GM04503 (cell line): ENCODE measurements at regions not wholly inside any gene's neighbourhood (a gene's known extent, or its start where the extent isn't known, plus 50 kb on each side); places are given as distances from the start of the nearest gene placed in this dataset.
"Not testable (repeated sequence)": the region's sequence is repeated elsewhere in the genome, so short reads cannot be mapped to it uniquely, and the experiment has no call there.

Experiments used
- DNase-seq: peaks from one replicate; pipeline ENCODE4 v3.0.0-alpha.2; 2012; ENCODE audit warnings: low read depth

DNA sequence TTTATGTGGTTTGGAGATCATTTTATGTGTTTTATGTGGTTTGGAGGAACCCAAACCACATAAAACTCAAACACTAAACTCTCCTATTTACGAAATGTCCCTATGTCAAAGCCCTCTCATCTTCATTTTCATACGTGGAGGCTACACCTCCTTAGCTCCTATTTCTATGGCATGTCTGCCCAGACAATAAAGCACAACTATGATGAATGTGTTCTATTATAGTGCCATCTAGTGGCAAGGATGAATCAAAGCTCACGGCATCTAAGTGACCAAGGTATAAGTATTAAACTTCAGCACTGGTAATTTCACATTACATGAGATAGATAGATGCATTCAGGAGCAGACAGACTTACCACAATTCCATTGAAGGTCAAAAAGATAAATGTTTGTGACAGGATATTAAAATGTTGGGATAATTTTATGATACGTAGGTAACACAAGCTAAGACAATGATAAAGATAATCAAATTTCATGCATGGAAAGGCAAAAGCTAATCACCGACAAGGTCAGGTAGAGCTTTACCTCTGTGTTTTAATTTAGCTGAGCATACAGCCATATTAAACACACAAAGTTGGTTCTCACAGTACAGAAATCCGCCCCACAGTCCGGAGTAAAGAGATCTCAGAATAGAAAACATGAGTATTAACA, 130.6 kb upstream of the FHIT start:
- no peak for DNase-seq

DNA sequence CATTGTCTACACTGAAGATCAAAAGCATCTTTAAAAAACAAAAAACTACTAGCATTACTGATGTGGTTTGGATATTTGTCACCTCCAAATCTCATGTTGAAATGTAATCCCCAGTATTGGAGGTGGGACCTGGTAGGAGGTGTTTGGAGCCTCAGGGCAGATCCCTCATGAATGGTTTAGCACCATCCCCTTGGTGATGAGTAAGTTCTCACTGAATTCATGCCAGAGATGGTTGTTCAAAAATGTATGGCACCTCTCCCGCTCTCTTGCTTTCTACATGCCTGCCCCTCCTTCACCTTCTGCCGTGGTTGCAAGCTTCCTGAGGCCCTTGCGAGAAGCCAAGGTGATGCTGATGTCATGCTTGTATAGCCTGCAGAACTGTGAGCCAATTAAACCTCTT, 136.6 kb upstream of the FHIT start:
- DNase-seq: no peak

DNA sequence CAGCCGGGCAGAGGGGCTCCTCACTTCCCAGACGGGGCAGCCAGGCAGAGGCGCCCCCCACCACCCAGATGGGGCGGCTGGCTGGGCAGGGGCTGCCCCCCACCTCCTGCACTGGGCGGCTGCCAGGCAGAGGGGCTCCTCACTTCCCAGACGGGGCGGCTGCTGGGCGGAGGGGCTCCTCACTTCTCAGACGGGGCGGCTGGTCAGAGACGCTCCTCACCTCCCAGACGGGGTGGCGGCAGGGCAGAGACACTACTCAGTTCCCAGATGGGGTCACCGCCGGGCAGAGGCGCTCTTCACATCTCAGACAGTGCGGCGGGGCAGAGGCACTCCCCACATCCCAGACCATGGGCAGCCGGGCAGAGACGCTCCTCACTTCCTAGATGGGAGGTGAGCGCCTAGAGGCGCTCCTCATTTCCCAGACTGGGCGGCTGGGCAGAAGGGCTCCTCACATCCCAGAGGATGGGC, 142.3 kb upstream of the FHIT start:
- not testable (repeated sequence) for DNase-seq

DNA sequence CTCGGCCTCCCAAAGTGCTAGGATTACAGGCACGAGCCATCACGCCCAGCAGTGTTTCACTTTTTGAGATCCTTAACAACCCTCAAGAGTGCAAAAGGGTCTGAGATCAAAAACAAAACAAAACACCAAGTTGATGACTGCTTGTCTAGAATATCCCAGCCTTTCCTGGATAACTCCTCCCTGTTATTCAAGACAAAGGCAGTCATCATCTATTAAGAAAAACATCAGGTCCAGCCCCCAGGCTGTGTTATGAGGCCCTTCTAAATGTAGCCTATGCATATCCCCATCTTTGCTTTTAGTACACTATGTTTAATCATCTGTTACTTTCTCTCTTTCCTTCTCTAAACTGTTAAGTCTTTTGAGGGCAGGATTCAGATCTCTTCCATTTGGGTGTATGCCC, 150.1 kb upstream of the FHIT start:
- DNase-seq: no peak

DNA sequence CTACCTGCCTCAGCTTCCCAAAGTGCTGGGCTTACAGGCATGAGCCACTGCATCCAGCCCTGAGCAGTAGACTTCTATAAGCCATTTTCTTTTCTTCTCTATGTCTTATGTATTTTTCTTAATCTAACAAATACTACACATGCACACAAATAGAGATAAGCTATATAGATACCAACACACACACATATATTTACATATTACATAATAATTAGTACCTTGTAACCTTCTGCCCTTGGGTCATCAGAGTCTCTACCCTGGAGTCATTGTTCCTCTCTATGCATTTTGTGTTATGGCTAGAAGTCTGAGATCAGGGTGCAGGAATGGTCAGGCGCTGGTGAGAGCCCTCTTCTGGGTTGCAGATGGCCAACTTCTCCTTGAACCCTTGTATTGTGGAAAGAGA, 154.0 kb upstream of the PTPRG start:
- DNase-seq: no peak

DNA sequence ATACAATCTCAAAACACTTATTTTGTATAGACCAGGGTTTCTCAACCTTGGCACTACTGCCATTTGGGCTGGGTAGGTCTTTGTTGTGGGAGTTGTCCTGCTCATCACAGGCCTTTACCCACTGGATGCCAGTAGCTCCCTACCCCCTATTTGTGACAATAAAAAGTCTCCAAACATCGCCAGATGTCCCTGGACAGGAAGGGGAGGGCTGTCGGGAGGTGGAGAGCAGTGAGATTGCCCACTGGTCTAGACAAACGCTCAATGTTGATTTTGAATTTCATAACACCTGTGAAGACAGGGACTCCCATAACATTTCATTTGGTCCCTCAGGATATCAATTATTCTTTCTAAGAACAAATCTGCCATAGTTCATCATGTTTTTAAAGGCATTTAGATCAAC, 151.7 kb upstream of the PTPRG start:
- DNase-seq: no peak

DNA sequence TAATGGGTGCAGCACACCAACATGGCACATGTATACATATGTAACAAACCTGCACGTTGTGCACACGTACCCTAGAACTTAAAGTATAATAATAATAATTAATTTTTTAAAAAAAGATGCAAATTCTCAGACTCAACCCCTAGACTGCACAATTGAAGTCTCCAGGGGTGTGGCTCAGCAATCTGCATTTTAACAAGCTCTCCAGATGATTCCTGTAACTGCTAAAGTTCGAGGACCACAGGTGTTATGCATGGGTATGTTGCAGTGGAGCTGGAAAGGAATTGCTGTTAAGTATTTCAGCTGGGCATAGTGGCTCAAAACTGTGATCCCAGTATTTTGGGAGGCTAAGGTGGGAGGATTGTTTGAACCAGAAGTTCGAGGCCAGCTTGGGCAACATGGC, 151.0 kb upstream of the PTPRG start:
- DNase-seq: not testable (repeated sequence)

DNA sequence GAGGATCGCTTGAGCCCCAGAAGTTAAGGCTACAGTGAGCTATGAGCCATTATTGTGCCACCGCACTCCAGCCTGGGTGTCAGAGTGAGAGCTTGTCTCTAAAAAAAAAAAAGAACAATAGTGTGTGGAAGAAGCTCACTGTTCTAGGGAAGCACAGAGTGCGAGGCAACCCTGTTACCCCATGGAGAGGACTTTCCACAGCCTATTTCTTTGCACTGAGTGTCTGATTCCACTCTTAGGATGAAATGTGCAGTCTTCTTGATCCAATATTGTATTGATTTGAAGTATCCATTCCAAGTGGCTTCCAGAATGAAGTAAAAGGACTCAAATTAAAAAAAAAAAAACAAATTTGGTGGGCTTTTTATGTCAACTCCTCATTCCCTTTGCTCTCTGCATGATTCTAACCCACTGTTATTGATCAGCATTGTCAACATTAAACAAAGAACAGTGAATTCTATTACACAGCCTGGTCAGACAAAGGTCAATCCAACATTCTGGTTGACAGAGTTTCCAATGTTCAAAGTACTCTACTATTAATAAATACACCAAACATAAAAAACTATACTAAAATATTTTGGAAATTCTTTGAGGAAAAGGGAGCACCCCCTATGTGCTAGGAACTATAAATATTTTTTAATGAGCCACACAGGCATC, 150.2 kb upstream of the PTPRG start:
- no peak for DNase-seq

DNA sequence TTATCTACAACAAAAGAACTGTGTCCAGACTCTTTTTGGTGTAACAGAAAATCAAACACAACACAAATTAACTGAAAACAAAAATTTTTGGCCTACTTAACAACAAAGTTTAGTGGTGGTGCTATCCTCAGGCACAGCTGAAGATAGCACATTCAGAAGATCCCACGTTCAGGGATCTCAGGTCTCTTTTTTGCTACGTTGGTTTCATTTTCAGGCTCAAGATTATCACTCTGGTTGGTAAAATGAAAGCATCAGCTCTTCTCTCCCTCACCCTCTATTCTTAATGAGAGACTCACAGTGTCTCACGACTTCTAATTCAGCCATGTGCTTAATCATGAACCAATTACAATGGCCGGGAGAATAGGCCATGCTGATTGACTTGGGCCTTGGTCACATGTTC, 146.9 kb upstream of the PTPRG start:
- DNase-seq: no peak

DNA sequence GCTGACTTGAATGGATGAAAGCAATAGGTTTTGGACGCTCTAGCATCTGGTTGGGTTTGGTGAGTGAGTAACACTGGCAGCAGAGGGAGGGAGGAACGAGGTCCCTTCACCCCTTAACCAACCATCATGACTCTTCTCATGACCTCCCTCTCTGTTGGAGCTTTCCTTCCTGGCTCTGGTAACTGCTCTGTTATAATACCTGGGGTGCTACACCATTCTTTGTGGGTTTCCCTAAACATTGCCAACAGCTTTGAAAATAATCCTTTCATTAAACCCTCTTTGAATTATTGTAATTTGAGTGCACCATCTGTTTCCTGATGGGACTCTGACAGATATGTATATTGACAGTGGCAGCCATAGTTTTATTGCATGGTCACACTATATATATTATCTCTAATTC, 146.2 kb upstream of the PTPRG start:
- DNase-seq: no peak

DNA sequence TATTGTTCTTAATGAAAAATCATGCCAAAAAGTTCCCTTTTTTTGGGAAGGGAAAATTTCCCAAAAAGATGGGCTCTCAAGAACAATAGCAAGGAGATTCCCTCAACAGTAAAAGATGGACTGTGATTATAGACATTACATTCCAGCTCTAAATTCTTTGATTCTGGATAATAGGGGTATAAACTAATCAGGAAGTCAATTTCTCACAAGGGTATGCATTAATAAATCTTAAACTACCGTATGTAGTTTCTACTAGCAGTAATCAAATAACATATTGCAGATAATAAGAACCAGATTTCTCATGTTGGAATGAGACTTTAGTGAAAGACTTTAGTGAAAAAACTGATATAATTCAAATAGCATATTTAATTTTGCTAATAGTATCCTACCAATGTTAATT, 144.8 kb upstream of the PTPRG start:
- DNase-seq: no peak

DNA sequence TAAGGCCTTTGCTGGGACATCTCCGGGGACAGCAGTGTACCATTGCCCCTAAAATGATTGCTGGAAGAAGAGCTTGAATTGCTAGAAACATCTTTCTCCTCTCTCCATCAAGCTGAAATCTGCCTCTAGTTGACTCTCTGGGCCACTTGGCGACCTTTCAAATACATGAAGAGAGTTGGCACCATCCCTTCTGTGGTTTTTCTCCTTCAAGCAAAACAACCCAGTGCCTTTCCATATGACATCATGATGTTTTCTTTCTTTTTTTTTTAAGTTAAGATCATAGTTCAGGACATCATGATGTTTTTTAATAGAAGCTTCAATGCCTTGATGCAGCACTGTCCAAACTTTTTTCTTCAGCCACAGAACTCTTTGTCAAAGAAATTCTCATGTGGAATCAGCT, 144.0 kb upstream of the PTPRG start:
- DNase-seq: peak; percentile 11

DNA sequence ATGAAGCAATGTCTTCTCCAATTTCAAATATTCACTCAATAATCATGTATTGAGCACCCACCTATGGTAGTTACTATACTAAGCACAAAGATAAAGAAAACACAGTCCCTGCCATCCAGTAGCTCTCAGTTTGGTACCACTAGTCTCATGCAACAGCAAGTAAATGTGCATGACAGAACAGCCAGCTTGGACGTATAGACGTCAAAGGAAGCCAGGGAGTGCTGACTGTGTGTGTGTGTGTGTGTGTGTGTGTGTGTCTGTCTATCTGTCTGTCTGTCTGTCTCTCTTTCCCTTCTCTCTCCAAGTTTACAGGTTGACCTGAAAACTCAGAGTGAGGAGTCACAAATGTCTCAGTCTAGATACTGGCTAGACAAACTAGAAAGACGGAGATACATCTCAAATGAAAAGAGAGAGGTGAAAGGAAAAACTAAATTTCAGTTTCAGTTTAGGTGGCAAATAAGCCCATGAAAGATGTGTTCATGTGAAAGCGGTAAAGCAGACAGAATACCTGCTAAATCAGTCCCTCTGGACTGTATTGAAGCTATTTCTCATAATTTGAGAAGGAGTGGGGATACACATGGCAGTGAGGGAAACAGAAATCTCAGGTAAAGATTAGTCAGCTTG, 141.1 kb upstream of the PTPRG start:
- DNase-seq: no peak

DNA sequence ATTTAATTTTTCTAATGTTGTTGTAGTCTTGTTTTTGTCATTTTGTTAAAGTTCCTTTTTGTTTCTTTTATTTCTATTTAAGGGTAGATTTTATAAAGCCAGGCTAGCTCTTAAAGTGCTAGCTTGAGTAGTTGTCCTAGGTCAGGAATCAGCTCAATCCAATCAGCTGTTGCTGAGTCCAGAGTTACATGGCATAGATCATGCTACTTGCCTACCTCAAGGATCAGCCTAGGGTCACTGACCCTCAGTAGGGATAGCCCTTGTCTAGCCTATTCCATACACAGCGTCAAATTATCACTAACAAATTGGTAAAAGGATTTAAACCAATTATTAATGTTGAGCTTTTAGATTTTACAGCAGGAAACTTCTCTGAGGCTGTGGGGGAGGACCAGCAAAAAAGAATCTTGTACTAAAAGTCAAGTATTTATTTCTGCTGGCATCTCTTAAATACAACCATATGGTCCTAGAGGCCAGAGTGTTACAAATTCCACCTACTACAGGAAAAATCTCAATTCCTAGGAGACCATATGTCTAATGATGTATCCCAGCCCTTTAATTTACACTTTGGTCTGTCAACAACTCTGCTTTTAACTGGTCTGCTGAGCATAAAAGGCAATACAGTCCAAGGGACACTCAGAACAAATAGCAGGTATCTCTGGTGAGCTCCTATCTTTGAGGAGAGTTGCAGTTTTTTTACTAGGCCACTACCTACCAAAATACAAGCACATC, 138.3 kb upstream of the PTPRG start:
- DNase-seq: no peak

DNA sequence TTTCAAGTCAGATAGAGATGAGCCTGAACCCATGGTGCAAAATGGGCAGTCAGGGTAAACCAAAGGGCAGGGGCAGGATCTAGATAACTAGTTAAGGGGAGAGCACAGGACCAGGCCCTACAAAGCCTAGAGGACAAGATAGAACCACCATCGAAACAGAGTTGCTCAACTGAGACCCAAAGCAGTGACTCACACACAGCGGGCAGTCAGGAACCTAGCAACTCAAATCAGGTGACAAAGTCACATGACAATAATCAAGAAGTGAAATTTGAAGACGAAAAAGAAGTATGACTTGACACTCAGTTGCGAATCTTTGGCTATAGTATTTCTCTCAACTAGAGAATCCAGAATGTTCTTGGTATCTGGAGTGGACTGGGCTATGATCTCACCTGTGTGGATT, 136.0 kb upstream of the PTPRG start:
- no peak for DNase-seq

DNA sequence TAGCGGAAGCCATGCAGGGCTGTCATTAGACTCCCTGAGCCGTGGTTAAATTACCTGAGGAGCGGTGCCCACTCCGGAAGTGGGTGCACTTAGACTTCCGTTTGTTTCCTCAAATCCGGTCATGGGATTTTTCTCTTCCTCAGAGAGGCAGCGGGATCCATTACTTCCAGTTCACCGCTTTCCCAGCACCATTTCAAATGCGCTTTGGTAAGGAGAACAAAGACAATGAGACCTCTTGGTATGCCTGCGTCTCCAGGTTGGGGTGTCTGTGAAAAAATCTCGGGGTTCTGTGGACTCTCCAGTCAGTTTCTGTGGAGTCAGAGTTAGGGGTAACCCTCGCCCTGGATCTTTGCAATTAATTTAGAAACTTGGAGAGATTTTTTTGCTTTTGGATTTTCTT, 132.3 kb upstream of the PTPRG start:
- no peak for DNase-seq

DNA sequence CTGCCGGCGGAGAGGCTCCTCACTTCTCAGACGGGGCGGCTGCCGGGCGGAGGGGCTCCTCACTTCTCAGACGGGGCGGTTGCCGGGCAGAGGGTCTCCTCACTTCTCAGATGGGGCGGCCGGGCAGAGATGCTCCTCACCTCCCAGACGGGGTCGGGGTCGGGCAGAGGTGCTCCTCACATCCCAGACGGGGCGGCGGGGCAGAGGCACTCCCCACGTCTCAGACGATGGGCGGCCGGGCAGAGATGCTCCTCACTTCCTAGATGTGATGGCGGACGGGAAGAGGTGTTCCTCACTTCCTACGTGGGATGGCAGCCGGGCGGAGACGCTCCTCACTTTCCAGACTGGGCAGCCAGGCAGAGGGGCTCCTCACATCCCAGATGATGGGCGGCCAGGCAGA, 126.5 kb upstream of the PTPRG start:
- not testable (repeated sequence) for DNase-seq

DNA sequence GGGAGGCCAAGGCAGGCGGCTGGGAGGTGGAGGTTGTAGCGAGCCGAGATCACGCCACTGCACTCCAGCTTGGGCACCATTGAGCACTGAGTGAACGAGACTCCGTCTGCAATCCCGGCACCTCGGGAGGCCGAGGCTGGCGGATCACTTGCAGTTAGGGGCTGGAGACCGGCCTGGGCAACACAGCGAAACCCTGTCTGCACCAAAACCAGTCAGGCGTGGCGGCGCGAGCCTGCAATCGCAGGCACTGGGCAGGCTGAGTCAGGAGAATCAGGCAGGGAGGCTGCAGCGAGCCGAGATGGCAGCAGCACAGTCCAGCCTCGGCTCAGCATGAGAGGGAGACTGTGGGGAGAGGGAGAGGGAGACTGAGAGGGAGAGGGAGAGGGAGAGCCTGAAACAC, 126.0 kb upstream of the PTPRG start:
- DNase-seq: not testable (repeated sequence)

DNA sequence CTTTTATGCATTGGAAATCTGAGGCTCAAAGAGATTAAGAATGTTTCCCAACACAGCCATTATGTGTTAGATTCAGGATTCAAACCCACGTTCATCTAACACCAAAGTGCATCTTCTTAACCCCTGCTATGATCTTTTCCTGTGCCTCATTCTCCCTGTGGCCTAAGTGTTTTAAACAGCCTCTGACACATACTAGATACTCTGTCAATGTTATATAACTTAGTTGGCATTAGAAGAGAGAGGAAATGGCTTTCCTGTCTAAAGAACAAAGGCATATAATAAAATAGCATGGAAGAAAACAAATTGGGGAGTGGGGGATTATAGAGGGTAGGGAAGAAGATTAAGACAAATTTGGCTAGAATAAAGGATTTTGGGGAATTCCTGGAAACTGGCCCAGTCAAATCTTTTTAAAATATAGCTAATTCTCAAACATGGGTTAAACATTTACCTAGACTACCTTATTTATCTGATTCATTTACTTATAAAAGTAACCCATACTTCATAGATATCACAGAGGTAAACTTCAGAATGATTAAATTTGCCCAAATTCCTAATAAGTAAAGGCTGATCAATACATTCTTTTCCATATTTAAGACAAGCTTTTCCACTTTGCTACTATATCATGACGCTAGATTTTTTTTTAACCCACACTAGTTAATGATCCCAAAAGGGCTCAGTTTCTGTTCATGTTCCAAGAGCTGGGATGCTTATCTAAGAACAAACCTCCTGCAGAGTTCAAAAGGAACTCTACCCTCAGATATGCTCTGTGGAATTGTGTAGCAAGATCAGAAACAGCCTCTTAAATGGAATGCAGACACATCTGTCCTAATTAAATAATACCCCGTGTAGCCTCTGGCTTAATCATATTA, 122.9 kb upstream of the PTPRG start:
- DNase-seq: no peak

DNA sequence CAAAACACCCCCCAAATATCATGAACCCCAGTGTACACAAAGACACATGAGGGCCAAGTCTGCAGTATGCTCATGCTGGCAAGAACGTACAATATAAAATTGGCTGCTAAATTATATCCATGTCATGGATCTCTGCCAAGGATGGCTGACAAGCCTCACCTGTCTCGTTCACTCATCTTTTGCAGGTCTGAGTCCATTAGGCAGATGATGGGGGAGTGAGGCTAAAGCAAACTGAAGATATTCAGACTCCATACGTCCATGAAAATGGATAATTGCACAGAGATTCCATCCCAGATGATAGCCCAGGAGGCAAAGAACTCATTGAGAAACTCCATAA, 122.3 kb upstream of the PTPRG start:
- DNase-seq: no peak

DNA sequence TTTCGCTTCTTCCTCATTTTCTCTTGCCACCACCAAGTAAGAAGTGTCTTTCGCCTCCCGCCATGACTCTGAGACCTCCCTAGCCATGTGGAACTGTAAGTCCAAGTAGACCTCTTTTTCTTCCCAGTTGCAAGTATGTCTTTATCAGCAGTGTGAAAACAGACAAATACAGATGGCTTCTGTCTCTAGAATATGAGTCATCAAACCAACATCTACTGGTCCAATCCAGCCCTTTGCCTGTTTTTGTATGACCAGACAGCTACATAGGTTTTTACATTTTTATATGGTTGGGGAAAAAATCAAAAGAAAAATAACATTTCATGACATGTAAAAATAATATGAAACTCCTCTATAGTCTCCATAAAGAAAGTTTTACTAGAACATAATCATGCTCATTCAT, 118.7 kb upstream of the PTPRG start:
- no peak for DNase-seq

DNA sequence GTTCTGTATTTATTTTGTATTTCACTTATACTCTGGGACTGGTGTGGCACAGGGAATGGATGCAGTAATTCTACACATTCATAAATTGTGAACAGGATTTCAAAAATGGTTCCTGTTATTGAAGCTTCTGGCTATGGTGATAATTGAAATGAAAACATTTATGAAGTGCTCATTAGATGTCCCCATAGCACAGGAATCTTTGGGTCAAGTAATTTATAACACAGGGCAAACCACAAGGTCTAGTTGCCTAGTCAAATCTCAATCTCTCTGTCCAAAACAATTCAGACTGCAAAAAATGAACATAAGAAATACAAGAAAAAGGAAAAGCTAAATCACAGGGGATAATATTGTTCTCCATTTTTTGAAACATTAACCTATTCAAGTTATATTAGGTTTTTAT, 117.5 kb upstream of the PTPRG start:
- no peak for DNase-seq
